ENCODE measurements at regions not wholly inside any gene's neighbourhood (a gene's known extent, or its start where the extent isn't known, plus 50 kb on each side); places are given as distances from the start of the nearest gene placed in this dataset.
"Not testable (repeated sequence)": the region's sequence is repeated elsewhere in the genome, so short reads cannot be mapped to it uniquely, and the experiment has no call there.

GRCh38 chr7:131800008-131800407 lies 243.6 kb upstream of the PODXL start:
- no peak for DNase-seq (ENCODE audit: low spot score)

GRCh38 chr7:131797841-131798240 lies 241.4 kb upstream of the PODXL start:
- DNase-seq (ENCODE audit: low spot score), result no peak

GRCh38 chr7:131795400-131795799 lies 239.0 kb upstream of the PODXL start:
- no peak for DNase-seq (ENCODE audit: low spot score)

- DNase-seq (ENCODE audit: low spot score), result no peak
Measured at GRCh38 chr7:131792311-131792710, 235.9 kb upstream of the PODXL start.

- no peak for DNase-seq (ENCODE audit: low spot score)
Measured at GRCh38 chr7:131787101-131787500, 230.7 kb upstream of the PODXL start.

GRCh38 chr7:131786204-131786603 lies 229.8 kb upstream of the PODXL start:
- no peak for DNase-seq (ENCODE audit: low spot score)

GRCh38 chr7:131778601-131779000 lies 222.2 kb upstream of the PODXL start:
- no peak for DNase-seq (ENCODE audit: low spot score)

- no peak for DNase-seq (ENCODE audit: low spot score)
Measured at GRCh38 chr7:131774419-131775220, 218.2 kb upstream of the PODXL start.

- no peak for DNase-seq (ENCODE audit: low spot score)
Measured at GRCh38 chr7:131773413-131773812, 217.0 kb upstream of the PODXL start.

- no peak for DNase-seq (ENCODE audit: low spot score)
Measured at GRCh38 chr7:131769241-131769640, 212.8 kb upstream of the PODXL start.

GRCh38 chr7:131767591-131767990 lies 211.2 kb upstream of the PODXL start:
- no peak for DNase-seq (ENCODE audit: low spot score)

- DNase-seq (ENCODE audit: low spot score), result no peak
Measured at GRCh38 chr7:131765575-131765974, 209.1 kb upstream of the PODXL start.

GRCh38 chr7:131764143-131764775 lies 207.8 kb upstream of the PODXL start:
- DNase-seq (ENCODE audit: low spot score), result no peak

GRCh38 chr7:131762753-131763152 lies 206.3 kb upstream of the PODXL start:
- no peak for DNase-seq (ENCODE audit: low spot score)

GRCh38 chr7:131755801-131756200 lies 199.4 kb upstream of the PODXL start:
- DNase-seq (ENCODE audit: low spot score), result not testable (repeated sequence)

GRCh38 chr7:131753620-131754222 lies 197.3 kb upstream of the PODXL start:
- DNase-seq (ENCODE audit: low spot score), result no peak

GRCh38 chr7:131747658-131748232 lies 191.3 kb upstream of the PODXL start:
- DNase-seq (ENCODE audit: low spot score), result no peak

GRCh38 chr7:131745390-131746248 lies 189.2 kb upstream of the PODXL start:
- DNase-seq (ENCODE audit: low spot score), result no peak

- DNase-seq (ENCODE audit: low spot score), result no peak
Measured at GRCh38 chr7:131741446-131741845, 185.0 kb upstream of the PODXL start.

GRCh38 chr7:131737746-131738465 lies 181.5 kb upstream of the PODXL start:
- DNase-seq (ENCODE audit: low spot score), result no peak

GRCh38 chr7:131735101-131735500 lies 178.7 kb upstream of the PODXL start:
- DNase-seq (ENCODE audit: low spot score), result no peak
